ENCODE measurements at regions not wholly inside any gene's neighbourhood (a gene's known extent, or its start where the extent isn't known, plus 50 kb on each side); places are given as distances from the start of the nearest gene placed in this dataset.

DNA sequence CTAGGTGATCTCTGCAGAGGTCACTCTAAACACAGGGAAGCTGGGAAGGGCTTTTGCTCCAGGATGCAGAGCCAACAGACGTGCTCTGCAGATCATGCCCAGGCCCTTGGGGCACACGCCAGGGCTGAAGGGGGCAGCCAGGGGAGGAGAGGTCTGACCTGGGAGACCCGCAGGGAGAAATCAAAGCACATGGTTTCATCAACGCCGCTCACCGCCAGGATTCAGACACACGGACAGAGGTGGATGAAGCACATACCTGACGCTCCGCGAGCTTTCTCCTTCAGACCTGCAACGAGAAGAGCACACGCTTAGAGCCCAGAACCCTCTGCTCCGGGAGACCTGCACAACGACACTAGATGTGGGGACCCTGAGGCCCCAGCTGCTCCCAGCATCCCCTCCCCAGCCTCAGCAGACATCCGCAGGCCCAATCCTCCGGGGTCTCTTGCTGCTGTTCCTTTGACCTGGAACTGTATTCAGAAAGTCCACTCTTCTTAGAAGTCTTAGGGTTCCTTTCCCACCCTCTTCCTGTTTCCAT, 90.7 kb upstream of the IQSEC1 start:
- TF ChIP-seq CTCF (IDR thresholded peaks at IDR 0.05) = no peak
- no peak for TF ChIP-seq POLR2A (IDR thresholded peaks at IDR 0.05)
- no peak for TF ChIP-seq EP300 (IDR thresholded peaks at IDR 0.05)

All from stomach (tissue), 4 donors.